Sigmoid colon (tissue), 4 donors: ENCODE measurements at regions not wholly inside any gene's neighbourhood (a gene's known extent, or its start where the extent isn't known, plus 50 kb on each side); places are given as distances from the start of the nearest gene placed in this dataset.

Source experiments
- EP300 ChIP-seq, 4 donors: sonication (generic); formaldehyde crosslinking; IDR thresholded peaks; one replicate each; pipeline ENCODE4 v1.6.1; 2017; ENCODE audit warnings: antibody characterized with exemption in 4 of 4
- POLR2A ChIP-seq, 2 donors: fragments of 450-650 bp; IDR thresholded peaks; one replicate each; pipeline ENCODE4 v1.6.1; 2016; ENCODE audit warnings: antibody characterized with exemption in 2 of 2, mild to moderate bottlenecking in 2 of 2, moderate library complexity in 2 of 2
- POLR2AphosphoS5 ChIP-seq, 4 donors: sonication (generic); formaldehyde crosslinking; IDR thresholded peaks; one replicate each; pipeline ENCODE4 v1.6.1; 2017; ENCODE audit warnings: antibody characterized with exemption in 4 of 4
- TF ChIP-seq, protein P1 (sequence below), 4 experiments: fragments of 450-650 bp in 3 of 4; fragments of 200-600 bp in 1 of 4; IDR thresholded peaks; one replicate each; pipeline ENCODE4 v1.5.1; 2016 to 2019; ENCODE audit warnings: antibody characterized with exemption in 4 of 4, mild to moderate bottlenecking in 3 of 4, moderate library complexity in 2 of 4

DNA sequence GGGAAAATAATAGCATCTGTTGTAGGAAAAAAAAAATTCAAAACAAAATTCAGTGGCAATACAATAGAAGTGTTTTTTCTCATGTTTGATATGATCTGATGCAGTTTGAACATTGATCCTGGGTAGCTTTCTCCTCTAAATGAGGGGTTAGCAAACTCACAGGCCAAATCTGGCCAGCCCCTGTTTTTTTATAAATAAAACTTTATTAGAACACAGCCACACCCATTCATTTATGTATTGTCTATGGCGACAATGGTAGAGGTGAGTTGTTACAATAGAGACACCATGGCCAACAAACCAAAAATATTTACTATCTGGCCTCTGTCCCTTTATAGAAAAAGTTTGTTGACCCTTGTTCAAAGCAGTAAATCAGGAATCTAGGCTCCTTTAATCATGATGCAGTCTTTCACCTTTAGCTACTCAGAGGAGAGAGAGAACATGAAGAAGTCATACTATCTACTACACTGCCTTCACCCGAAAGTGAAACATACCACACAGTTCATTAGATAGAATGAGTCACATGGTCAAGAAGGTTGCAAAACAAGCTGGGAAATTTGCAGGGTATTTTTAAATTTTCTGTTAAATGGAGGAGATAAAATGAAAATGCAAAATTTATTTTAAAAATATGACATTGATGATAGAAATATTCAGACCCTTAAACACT is 186.6 kb upstream of the MAOA start:
- TF ChIP-seq, protein P1, sequence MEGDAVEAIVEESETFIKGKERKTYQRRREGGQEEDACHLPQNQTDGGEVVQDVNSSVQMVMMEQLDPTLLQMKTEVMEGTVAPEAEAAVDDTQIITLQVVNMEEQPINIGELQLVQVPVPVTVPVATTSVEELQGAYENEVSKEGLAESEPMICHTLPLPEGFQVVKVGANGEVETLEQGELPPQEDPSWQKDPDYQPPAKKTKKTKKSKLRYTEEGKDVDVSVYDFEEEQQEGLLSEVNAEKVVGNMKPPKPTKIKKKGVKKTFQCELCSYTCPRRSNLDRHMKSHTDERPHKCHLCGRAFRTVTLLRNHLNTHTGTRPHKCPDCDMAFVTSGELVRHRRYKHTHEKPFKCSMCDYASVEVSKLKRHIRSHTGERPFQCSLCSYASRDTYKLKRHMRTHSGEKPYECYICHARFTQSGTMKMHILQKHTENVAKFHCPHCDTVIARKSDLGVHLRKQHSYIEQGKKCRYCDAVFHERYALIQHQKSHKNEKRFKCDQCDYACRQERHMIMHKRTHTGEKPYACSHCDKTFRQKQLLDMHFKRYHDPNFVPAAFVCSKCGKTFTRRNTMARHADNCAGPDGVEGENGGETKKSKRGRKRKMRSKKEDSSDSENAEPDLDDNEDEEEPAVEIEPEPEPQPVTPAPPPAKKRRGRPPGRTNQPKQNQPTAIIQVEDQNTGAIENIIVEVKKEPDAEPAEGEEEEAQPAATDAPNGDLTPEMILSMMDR (IDR thresholded peaks at IDR 0.05), result no peak
- TF ChIP-seq POLR2A (IDR thresholded peaks at IDR 0.05) (no peak), POLR2AphosphoS5 (IDR thresholded peaks at IDR 0.05) (no peak), EP300 (IDR thresholded peaks at IDR 0.05) (no peak)
